Hindlimb muscle (tissue), 1 donor: ENCODE measurements at regions not wholly inside any gene's neighbourhood (a gene's known extent, or its start where the extent isn't known, plus 50 kb on each side); places are given as distances from the start of the nearest gene placed in this dataset.
"Not testable (repeated sequence)": the region's sequence is repeated elsewhere in the genome, so short reads cannot be mapped to it uniquely, and the experiment has no call there.

Source experiments
- DNase-seq: peaks from one replicate; pipeline ENCODE4 v3.0.0-alpha.2; 2013

- DNase-seq: no peak
Measured at GRCh38 chr5:116864157-116864837, 289.7 kb upstream of the SEMA6A start.

- DNase-seq: no peak
Measured at GRCh38 chr5:116862632-116863455, 288.2 kb upstream of the SEMA6A start.

- DNase-seq: no peak
Measured at GRCh38 chr5:116861666-116862065, 287.0 kb upstream of the SEMA6A start.

GRCh38 chr5:116861097-116861496 is 286.5 kb upstream of the SEMA6A start:
- no peak for DNase-seq

GRCh38 chr5:116859666-116860320 is 285.2 kb upstream of the SEMA6A start:
- no peak for DNase-seq

GRCh38 chr5:116858705-116859333 is 284.2 kb upstream of the SEMA6A start:
- DNase-seq: no peak

- not testable (repeated sequence) for DNase-seq
Measured at GRCh38 chr5:116858020-116858419, 283.4 kb upstream of the SEMA6A start.

GRCh38 chr5:116856271-116856670 is 281.6 kb upstream of the SEMA6A start:
- DNase-seq: no peak

GRCh38 chr5:116853992-116854391 is 279.4 kb upstream of the SEMA6A start:
- DNase-seq: no peak

- DNase-seq: no peak
Measured at GRCh38 chr5:116848954-116849581, 274.4 kb upstream of the SEMA6A start.

- no peak for DNase-seq
Measured at GRCh38 chr5:116847960-116848359, 273.3 kb upstream of the SEMA6A start.

GRCh38 chr5:116844015-116844414 is 269.4 kb upstream of the SEMA6A start:
- no peak for DNase-seq

- DNase-seq: no peak
Measured at GRCh38 chr5:116842514-116842961, 267.9 kb upstream of the SEMA6A start.

GRCh38 chr5:116841734-116842133 is 267.1 kb upstream of the SEMA6A start:
- DNase-seq: no peak

GRCh38 chr5:116838011-116838536 is 263.5 kb upstream of the SEMA6A start:
- DNase-seq: no peak

- DNase-seq: no peak
Measured at GRCh38 chr5:116834796-116835515, 260.3 kb upstream of the SEMA6A start.

- DNase-seq: no peak
Measured at GRCh38 chr5:116830079-116830478, 255.5 kb upstream of the SEMA6A start.

GRCh38 chr5:116827078-116827477 is 252.5 kb upstream of the SEMA6A start:
- no peak for DNase-seq

- DNase-seq: no peak
Measured at GRCh38 chr5:116825486-116825885, 250.9 kb upstream of the SEMA6A start.

GRCh38 chr5:116824751-116825438 is 250.3 kb upstream of the SEMA6A start:
- DNase-seq: no peak
